Putamen (tissue), 1 donor: ENCODE measurements at regions not wholly inside any gene's neighbourhood (a gene's known extent, or its start where the extent isn't known, plus 50 kb on each side); places are given as distances from the start of the nearest gene placed in this dataset.

Experiments
- DNase-seq: peaks from one replicate; pipeline ENCODE4 v3.0.0-alpha.2; 2016; ENCODE audit warnings: low spot score

DNA sequence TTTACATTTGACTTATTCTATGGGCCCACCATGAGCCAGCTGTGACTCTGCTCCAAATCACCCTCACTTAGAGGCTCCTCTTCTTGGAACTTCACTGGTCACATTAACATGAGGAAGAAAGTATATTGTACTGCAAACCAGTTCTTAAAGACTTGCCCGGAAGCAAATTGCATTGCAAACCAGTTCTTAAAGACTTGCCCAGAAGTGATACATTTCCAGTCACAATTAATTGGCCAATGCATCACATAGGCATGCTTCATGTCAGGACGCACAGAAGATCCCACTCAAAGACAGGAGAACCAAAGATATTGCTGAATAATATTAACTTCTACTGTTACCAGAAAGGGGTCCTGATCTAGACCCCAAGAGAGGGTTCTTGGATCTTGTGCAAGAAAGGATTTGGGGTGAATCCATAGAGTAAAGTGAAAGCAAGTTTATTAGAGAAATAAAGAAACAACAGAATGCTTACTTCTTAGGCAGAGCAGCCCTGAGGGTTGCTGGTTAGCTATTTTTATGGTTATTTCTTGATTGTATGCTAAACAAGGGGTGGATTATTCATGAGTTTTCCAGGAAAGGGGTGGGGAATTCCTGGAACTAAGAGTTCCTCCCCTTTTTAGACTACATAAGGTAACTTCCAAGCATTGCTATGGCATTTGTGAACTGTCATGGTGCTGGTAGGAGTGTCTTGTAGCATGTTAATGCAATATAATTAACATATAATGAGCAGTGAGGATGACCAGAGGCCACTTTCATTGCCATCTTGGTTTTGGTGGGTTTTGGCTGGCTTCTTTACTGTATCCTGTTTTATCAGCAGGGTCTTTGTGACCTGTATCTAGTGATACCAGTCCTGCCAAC is 54.6 kb upstream of the HCCS start:
- no peak for DNase-seq

DNA sequence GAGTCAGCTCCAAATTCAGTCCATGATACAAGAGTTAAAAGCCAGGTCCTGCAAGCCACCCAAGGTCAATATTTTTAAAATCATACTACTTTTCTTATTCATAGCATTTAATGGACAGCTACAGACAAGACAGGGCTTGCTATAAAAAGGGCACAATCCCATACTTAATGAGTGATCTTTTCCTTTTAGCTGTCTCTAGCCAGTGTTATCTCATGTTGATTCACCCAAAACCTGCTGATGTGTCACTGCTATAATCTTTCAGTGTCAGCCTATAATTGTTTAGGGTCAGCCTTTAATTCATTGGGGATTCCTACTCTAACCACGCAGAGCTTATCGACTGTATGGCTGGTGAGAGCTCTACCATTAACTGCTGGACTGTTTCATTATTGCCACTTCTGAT is 51.2 kb upstream of the HCCS start:
- no peak for DNase-seq
